ENCODE measurements at regions not wholly inside any gene's neighbourhood (a gene's known extent, or its start where the extent isn't known, plus 50 kb on each side); places are given as distances from the start of the nearest gene placed in this dataset.
A peak's percentile ranks its signal among the peaks of the same experiment; 100 is the strongest.

DNA sequence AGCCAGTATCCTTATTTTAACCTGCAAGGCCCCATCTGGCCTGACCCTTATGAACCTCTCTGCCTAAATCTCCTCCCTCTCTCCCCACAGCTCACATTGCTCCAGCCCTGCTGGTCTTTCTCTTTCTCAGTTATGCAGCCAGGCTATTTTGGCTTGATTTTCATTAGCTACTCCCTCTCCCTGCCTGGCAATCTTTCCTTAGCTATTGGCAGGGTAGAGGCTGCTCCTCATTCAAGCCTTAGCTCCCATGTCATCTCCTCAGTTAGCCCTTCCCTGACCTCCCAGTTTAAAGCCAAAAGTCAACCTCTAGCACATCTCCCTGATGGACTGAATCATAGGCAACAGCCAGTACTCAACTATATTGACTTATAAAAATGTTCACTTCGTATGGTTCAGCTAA lies 214.4 kb upstream of the CELF2 start:
- no peak for DNase-seq (ENCODE audit: low read depth)

DNA sequence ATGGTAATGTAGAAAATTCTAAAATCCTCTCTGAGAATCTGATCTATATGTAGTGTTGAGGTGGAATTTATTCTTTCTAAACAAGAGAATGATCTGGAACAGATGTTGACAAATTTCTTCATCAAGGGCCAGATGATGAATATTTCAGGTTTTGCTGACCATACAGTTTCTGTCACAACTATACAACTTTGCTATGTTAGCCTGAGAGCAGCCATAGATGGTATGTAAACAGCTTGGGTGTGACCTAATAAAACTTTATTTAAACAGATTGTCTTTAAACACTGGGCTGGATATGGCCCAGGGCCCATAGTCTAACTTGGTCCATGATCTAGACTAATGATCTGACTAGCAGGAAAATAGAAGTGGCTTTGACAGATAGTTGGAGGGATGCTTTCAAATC lies 213.6 kb upstream of the CELF2 start:
- no peak for DNase-seq (ENCODE audit: low read depth)

DNA sequence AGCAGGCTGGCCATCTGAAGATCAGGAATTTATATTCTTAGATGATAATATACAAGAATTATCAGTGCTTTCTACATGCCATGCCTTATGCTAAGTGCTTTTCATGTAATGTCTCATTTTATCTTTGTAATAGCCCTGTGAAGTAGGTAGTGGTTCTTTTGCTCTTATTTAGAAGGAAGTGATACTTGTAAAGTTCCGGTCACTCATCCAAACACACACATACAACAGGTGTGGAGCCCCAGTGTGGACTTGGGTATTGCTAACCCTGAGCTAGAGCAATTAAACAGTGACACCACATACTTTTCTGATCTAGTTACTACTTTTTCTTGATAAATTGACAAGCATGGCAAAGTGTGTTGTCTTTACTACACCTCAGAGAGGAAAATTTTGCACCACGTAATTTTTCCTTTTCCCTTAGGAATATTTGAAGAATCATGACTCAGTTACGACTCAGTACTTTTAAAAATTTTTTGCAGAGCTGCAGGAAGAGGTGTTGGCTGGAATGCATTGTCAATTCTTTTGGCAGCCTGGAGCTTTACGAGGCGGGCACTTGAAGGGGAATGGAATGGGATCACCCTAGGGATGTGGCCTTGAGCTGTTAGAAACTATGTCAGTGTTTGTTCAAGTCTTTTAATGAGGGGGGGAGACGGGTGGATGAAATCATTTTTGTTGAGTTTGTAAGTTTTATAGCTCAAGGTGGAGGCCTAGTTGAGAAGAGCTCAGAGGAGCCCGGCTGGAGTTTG lies 212.5 kb upstream of the CELF2 start:
- peak; percentile 35 for DNase-seq (ENCODE audit: low read depth)

DNA sequence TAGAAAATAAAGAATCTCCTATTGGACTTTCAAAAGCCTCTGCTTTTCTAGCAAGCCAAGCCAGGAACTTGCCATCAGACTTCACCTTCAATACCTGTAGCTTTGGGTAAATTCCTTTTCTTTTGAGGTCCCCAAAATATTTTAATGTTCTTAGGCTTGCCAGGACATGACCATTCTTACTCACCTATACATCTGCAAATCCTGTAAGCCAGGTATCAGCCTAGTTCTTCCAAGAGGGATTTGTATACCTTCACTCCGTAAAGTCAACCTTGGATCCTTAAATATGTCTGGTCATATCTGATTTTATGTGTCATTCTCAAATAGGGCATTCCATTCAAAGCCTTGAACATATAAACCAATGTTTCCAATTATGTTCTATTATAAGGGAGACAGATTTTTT lies 210.6 kb upstream of the CELF2 start:
- no peak for DNase-seq (ENCODE audit: low read depth)

DNA sequence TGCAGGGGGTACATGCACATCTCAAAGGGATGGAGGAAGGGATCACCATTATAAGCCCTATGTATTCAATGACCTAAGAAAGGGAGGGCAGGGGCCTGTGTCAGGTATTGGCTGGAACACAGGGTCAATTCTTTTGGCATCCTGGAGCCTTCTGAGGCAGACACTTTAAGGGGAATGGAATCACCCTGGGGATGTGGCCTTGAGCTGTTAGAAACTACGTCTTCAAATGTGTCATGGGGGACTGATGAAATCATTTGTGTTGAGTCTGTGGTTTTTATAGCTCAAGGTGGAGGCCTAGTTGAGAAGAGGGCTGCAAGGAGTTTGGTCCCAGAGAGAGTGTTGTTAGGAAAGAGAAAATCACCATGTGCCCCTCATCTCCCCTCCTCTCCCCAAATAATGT lies 206.1 kb upstream of the CELF2 start:
- DNase-seq (ENCODE audit: low read depth), result no peak

DNA sequence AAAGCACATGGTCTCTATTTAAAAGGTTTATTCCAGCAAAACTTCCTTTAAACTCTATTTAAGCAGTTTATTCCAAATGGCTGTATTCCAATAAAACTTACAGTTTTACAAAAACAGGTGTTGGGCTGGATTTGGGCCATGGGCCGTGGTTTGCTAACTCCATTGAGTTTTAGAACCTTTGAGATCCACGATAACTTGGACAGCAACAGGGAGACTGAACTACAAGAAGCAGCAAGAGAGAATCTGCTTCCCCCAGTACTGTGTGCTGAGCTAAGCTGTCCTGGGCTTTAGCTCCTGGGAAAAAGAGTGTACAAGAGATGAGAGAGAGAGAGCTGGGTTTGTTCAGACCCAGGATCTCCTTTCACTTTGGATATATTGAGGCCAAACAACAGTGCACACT lies 204.0 kb upstream of the CELF2 start:
- DNase-seq (ENCODE audit: low read depth), result no peak

DNA sequence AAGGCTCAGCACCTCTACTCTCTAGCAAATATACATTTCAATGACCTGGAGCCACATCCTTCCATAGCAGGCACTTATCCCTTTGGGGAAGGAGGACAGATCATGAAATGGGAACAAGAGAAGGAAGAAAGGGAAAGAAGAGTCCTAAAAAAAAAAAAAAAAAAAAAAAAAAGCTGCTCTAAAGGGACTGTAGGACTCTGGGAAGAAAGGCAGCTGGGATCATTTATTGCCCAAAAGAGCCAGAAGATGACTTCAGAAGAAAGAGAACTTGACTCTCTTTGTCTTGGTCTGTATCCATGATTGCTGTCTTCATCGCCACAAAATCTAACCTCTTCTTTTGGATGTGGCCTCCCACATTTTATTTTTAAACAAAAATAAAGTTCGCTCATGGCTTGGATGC lies 203.6 kb upstream of the CELF2 start:
- DNase-seq (ENCODE audit: low read depth), result no peak

DNA sequence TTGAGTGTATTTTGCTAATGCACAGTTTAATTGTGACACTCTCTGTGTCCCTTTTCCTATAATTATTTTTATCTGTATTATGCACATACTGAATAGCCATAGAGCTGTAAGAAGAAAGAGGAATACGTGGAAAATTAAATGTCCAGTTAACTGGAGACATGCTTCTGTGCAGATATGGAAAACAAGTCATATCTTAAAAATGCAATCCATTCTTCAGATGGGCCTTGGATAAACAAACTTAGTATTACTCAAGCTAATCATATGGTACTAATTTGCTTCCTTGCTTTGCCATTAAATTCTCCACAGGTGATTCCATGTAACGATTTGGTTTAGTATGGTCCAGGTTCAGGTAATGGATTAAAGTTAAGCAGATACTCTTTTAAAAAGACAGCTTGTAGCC lies 201.2 kb upstream of the CELF2 start:
- no peak for DNase-seq (ENCODE audit: low read depth)

DNA sequence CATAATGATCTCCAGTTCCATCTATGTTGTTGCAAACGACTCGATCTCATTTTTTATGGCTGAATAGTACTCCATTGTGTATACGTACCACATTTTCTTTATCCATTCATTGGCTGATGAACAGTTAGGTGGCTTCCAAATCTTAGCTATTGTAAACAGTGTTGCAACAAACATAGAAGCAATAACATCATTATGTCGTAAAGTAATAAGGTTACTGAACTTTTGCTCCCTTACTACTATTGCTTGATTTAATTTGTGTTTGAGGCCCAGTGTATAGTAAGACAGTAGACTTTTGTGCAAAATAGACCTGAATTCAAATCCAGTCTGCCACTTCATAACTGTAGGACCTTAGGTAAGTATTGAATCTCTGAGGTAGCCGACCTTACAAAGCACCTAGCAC lies 200.1 kb upstream of the CELF2 start:
- no peak for DNase-seq (ENCODE audit: low read depth)

DNA sequence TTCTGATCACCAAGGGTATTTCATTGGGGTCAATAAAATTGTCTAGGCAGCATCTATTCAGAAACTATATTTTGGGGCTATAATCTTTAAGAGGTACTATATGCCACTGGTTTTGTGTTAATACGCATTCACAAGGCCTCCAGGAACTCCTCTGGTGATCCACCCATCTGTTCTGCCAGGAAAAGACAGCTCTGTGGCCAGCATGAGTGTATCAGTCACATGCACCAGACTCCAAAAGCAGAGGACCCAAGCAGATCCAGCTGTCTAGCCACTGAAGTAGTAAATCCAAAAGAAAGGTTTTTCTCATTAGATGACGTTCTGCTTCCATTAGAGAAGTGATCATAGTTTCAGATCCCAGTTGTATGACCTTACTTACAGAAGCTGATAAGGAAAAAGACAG lies 199.6 kb upstream of the CELF2 start:
- no peak for DNase-seq (ENCODE audit: low read depth)

DNA sequence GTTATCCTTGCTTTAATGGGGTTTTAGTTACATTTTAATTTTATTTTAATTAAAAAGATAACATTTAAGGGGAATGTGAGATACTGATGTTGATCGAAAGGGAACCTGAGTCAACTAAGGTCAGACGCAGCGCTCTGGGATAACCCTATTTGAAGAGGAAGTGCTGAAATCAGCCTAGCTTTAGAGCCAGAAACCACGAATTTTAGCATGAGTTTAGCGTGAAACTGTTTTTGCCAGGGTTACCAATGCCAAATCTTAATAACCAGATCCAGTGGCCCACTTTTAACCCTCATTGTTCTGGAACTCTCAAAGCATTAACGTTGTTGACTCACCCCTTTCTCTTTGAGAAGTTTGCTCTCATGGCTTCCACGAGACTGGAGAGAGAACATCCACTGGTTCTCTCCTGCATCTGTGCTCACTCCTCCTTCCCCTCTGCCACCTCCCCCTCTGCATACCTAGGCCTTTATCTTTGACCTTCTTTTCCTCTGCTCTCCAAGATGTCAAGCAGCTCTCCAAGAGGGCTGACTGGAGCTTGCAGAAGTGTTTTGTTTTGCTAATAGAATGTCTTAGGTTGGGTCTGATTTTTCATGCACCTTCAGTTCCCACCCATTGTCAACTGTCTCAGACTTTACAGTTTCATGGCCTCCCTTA lies 198.3 kb upstream of the CELF2 start:
- no peak for DNase-seq (ENCODE audit: low read depth)

DNA sequence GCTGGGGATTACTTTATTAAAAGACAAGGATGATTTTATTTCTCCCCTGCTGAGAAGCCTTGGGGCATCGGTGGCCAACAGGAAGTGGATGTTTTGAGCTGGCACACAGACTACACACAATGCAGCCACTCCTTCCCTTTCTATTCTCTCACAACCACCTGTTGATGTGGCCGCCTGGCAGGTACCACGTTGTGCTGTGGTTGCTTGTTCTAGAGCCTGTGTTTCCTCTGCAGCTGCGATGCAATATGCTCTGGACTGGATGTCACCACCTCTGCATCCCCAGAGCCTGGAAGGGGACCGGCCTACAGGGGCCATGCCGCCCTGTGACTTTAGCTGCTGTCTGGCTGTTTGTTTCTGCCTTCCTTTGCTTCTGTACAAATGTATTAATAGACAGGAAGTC lies 195.7 kb upstream of the CELF2 start:
- no peak for DNase-seq (ENCODE audit: low read depth)

DNA sequence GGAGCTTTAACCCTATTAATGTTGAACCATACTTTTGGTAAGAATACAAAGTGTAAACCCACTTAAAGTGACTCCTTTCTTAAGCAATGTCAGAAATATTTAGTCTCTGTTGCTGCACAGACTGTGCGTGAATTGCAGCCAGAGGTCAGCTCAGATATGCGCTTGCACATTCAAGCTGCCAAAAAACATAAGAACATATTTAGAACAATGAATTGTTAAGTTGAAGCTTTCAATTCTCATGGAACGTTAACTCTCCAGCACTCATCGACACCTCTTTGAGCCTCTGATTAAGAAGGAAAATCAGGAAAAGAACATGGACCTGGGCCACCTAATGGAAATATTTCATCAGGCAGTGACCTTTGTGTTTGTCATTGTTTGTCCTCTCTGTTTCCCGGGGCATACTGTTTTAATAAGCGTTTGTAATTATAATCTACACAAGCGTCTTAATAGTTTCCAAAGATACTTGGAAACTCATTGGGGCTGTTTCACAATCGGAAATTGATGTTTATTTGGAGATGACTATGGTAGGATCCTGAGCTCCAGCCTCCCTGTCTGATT lies 193.0 kb upstream of the CELF2 start:
- DNase-seq (ENCODE audit: low read depth), result no peak

DNA sequence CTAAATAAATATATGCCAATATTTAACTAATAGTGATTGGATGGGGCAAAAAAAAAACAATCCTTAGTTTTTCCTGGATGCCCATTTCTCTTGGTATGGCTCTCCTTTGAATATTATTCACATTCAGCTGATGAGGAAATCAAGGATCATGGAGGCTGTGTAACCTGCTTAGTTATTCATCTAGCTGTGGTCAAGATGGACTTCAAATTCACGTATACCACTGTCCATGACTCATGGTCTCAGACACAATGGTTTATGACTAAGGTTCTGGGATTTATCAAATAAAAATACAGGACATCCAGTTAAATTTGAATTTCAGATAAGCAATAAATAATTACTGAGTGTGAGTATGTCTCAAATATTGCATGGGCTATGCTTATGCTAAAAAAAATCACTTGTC lies 191.5 kb upstream of the CELF2 start:
- peak; percentile 2 for DNase-seq (ENCODE audit: low read depth)

DNA sequence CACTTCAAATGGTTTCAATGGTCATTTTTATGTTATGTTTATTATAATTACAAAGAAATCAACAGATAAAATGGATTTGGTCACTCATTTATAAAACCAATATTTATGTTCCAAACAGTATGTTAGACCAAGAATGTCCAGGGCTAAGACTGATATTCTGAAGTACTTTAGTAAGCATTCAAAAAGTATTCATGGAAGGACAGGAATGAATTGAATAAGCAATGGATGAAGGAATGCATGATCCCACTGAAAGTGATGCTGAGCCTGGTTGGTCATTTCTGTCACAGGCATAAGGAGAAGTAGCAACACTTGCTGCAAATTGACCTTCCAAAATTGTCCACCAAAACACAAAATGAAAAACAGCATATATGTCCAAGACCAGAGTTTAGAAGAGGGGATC lies 189.0 kb upstream of the CELF2 start:
- DNase-seq (ENCODE audit: low read depth), result no peak

DNA sequence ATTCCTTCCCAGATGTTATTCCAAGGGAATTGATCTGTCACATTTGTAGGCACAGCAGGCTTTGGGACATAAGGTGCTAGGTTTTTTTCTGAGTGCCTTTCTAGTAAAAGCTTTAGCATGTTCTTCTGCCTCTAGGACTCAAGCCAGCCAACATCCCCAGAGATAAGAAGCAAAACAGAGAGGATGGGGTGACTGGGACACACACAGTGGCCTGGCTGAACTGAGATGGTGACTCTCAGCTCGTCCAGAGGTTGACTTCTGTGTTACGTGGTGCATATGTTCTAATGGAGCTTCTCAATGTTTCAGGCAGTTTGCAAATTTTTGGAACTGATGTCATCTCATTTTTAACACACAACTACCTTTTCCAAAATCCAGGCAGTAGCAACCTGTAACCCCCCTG lies 188.1 kb upstream of the CELF2 start:
- DNase-seq (ENCODE audit: low read depth), result no peak

DNA sequence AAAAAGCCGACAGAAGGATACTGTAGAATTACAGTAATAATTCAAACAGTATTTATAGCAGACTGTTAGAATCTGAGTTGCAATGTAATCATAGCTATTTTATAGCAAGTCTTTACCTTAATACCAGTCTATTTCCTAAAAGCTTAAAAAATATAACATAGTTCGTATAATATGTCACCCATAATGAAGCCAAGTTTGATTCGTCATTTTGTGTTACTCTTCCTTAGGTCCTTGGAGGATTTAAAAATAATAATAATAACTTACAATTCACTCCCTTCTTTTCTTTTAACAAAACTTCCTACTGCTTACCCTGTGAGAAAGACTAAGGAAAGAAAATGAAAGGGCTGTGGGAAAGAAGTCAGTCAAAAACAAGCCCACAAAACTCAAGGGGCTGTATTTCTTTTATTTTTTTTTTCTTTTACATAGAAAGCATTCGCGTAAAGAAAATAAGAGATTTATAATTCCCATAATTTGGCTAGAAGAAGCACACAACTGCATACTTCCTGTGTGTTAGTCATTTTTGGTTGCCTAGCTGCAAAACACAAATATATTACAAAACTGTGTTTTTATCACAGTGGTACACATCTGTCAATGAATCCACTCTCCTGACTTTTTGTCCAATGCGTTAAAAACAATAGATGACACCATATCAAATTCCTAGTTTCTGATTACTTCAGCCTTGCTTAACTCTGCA lies 187.2 kb upstream of the CELF2 start:
- peak; percentile 8 for DNase-seq (ENCODE audit: low read depth)

DNA sequence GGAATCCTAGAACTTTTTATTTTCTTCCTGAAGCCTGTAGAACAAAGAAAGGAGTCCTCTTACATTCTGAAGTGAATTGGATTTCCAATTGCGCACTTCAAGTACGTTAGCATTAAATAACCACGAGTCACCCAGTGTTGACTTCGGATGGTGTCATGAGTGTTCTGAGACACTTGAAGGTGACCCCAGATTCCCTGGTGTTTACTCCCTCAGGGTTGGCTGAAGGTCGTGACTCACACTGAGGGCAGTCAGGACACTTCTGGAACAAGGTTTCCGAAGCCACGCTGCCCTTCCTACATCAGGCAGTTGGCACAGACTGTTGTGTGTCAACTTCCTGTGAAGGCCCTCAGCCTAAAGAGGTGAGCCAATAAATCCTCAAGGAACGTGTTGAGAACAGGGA lies 186.6 kb upstream of the CELF2 start:
- DNase-seq (ENCODE audit: low read depth), result peak; percentile 36

DNA sequence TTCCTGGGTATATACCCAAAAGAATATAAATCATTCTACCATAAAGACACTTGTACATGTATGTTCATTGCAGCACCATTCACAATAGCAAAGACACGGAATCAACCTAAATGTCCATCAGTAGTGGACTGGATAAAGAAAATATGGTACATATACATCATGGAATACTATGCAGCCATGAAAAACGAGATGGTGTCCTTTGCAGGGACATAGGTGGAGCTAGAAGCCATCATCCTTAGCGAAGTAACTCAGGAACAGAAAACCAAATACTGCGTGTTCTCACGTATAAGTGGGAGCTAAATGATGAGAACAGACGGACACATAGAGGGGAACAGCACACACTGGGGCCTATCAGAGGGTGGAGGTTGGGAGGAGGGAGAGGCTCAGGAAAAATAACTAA lies 183.7 kb upstream of the CELF2 start:
- no peak for DNase-seq (ENCODE audit: low read depth)

DNA sequence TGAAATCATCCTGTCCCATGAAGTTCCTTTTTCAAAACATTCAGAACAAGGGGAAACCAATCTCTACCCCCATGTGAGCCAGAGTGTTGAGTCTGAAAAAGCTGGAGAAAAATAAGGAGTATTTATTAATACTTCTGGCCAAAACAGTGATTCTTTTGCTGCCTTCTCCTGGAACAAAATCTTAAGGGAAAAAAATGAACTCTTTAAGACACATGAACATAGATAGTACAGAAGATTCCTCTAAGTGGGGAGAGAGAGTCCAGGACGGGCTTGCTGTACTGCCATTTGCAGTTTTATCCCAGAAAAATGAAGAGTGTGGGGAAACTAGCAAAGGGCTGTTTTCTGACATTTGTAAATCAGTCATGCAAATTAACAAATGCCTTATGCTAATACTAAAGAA lies 173.4 kb upstream of the CELF2 start:
- DNase-seq (ENCODE audit: low read depth), result no peak

DNA sequence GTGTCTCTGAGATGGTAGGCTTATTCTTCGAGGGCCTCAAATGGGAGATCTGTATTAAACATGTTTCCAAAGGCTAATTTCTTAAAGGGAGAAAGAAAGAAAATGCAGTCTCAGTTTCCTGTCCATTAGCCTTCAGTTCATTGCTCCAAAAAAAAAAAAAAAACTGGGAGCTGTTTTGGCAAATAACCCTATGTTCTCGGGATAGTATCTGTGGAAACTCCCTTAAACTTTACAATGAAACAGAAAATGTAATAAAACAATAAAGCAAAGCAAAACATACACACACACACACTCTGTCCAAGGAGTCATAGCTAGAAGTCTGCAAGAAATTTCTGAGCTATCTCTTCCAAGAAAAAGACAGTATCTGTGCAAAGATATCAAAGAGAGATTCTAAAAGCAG lies 172.5 kb upstream of the CELF2 start:
- no peak for DNase-seq (ENCODE audit: low read depth)

DNA sequence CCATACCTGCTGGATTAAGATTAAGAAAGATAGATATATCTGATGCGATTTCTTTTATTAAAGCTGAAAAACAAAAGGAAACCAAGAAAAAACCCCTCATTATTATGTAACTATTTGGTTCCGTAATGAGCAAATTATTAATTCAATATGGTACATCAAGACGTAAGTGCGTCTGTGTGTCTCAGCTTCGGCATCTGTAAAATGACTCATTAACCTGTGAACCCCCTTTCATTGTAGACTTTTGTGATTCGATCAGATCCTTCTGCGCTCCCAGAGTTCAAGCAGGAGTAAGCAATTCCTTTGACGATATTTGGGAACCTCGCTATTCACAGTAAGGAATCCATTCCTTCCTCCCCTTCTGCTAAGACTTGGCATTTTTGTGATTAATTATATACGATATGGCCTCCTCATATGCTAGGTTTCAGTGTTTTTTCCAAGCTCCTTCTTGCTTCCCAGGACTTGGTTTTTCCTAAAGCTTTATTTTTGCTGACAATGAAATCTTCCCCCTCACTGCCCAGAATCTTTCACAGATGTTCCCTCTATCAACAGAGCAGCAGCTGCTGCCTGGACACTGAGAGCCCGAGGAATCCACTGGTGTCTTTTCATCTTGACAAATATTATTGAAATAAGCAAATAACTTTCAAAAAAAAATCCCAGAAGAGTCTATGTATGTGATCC lies 171.7 kb upstream of the CELF2 start:
- no peak for DNase-seq (ENCODE audit: low read depth)

Data from Daoy (cell line).